ENCODE measurements at regions not wholly inside any gene's neighbourhood (a gene's known extent, or its start where the extent isn't known, plus 50 kb on each side); places are given as distances from the start of the nearest gene placed in this dataset.
A peak's percentile ranks its signal among the peaks of the same experiment; 100 is the strongest.
"Not testable (repeated sequence)": the region's sequence is repeated elsewhere in the genome, so short reads cannot be mapped to it uniquely, and the experiment has no call there.

- CTCF ChIA-PET (ENCODE audit: low intra/inter-chr PET ratio); H3K4me3 ChIP-seq; POLR2A ChIA-PET; FAIRE-seq; H3K4me1 ChIP-seq (replicated peaks in 1 of 2; ENCODE audit: control insufficient read depth in 2 of 2, insufficient read depth in 2 of 2, low read length in 2 of 2); H3K27me3 ChIP-seq (ENCODE audit: control insufficient read depth in 2 of 2, insufficient read depth in 2 of 2, low read length in 2 of 2); H4K20me1 ChIP-seq (replicated peaks; ENCODE audit: control insufficient read depth, insufficient read depth, low read length); H3K36me3 ChIP-seq (ENCODE audit: control insufficient read depth, insufficient read depth, low read length); intact Hi-C loops (cut with micrococcal nuclease); H3K9me3 ChIP-seq (replicated peaks; ENCODE audit: control insufficient read depth, insufficient read depth, low read depth, low read length); H3K27ac ChIP-seq (ENCODE audit: extremely low read depth, low read depth, low read length); H3K4me2 ChIP-seq (ENCODE audit: insufficient read depth, low read length); H3K9me1 ChIP-seq (ENCODE audit: control insufficient read depth, insufficient read depth, low read length); BruUV-seq (replicated peaks); H3K9ac ChIP-seq (ENCODE audit: insufficient read depth in 1 of 2, low read depth in 2 of 2, low read length in 2 of 2); in situ Hi-C loops (cut with MboI); DNase-seq (ENCODE audit: extremely low read depth in 1 of 4, low spot score in 3 of 4); H3K79me2 ChIP-seq (ENCODE audit: control insufficient read depth, insufficient read depth, low read length); H2AFZ ChIP-seq (ENCODE audit: low read depth, low read length): not testable (repeated sequence)
- 0% methylated on average over 2 of the region's 9 CpGs for WGBS (ENCODE audit: insufficient coverage, low coverage, missing lambda C conversion rate)
- ATAC-seq = peak; percentile 53
These were observed 138.7 kb upstream of the GOLGA6L6 start for GRCh38 chr15:20680257-20680815.

GRCh38 chr15:20672470-20672869 lies 130.9 kb upstream of the GOLGA6L6 start:
- no peak for FAIRE-seq
- POLR2A ChIA-PET = no interaction called here
- H3K9me1 ChIP-seq (ENCODE audit: control insufficient read depth, insufficient read depth, low read length) = no peaks in the 10 kb centered on the region

More at GRCh38 chr15:20672470-20672869, 130.9 kb upstream of the GOLGA6L6 start:
- no peaks in the 10 kb centered on the region for H3K27me3 ChIP-seq (ENCODE audit: control insufficient read depth in 2 of 2, insufficient read depth in 2 of 2, low read length in 2 of 2)
- intact Hi-C loops (cut with micrococcal nuclease) (no loop called here), in situ Hi-C loops (cut with MboI) (loop anchor here (5.0 to 25.0 kb wide), 3 partner anchors 590 to 1065 kb away; no protein-coding TSS in a partner anchor)
- H4K20me1 ChIP-seq (replicated peaks; ENCODE audit: control insufficient read depth, insufficient read depth, low read length) = no peaks in the 10 kb centered on the region
- H3K4me1 ChIP-seq (replicated peaks in 1 of 2; ENCODE audit: control insufficient read depth in 2 of 2, insufficient read depth in 2 of 2, low read length in 2 of 2) = no peaks in the 10 kb centered on the region
- H3K9ac ChIP-seq (ENCODE audit: insufficient read depth in 1 of 2, low read depth in 2 of 2, low read length in 2 of 2) = no peak overlapping the region
- H3K36me3 ChIP-seq (ENCODE audit: control insufficient read depth, insufficient read depth, low read length) = no peaks in the 10 kb centered on the region
- BruUV-seq (replicated peaks) = no TSS peak
- no peak overlapping the region for H3K4me3 ChIP-seq
- no peak for TF ChIP-seq GTF2F1 (IDR thresholded peaks at IDR 0.05; ENCODE audit: low read depth, low read length)
- TF ChIP-seq MTA2 (IDR thresholded peaks at IDR 0.05; ENCODE audit: low read depth) = no peak
- no peak for TF ChIP-seq CEBPB (tag; IDR thresholded peaks at IDR 0.05)
- H3K27ac ChIP-seq (ENCODE audit: extremely low read depth, low read depth, low read length) = no peak overlapping the region
- H3K79me2 ChIP-seq (ENCODE audit: control insufficient read depth, insufficient read depth, low read length) = no peaks in the 10 kb centered on the region
- ATAC-seq (peak; percentile 42; the same call in 1 of the 3 replicates), DNase-seq (ENCODE audit: extremely low read depth in 1 of 4, low spot score in 3 of 4) (no peak)
- no peaks in the 10 kb centered on the region for H3K9me3 ChIP-seq (replicated peaks; ENCODE audit: control insufficient read depth, insufficient read depth, low read depth, low read length)
- CTCF ChIA-PET (ENCODE audit: low intra/inter-chr PET ratio) = no interaction called here
- 0% methylated on average over 1 of the region's 1 CpG for WGBS (ENCODE audit: insufficient coverage, low coverage, missing lambda C conversion rate)
- H2AFZ ChIP-seq (ENCODE audit: low read depth, low read length) = no peak overlapping the region
- H3K4me2 ChIP-seq (ENCODE audit: insufficient read depth, low read length) = no peak overlapping the region
